ENCODE measurements at regions not wholly inside any gene's neighbourhood (a gene's known extent, or its start where the extent isn't known, plus 50 kb on each side); places are given as distances from the start of the nearest gene placed in this dataset.

DNA sequence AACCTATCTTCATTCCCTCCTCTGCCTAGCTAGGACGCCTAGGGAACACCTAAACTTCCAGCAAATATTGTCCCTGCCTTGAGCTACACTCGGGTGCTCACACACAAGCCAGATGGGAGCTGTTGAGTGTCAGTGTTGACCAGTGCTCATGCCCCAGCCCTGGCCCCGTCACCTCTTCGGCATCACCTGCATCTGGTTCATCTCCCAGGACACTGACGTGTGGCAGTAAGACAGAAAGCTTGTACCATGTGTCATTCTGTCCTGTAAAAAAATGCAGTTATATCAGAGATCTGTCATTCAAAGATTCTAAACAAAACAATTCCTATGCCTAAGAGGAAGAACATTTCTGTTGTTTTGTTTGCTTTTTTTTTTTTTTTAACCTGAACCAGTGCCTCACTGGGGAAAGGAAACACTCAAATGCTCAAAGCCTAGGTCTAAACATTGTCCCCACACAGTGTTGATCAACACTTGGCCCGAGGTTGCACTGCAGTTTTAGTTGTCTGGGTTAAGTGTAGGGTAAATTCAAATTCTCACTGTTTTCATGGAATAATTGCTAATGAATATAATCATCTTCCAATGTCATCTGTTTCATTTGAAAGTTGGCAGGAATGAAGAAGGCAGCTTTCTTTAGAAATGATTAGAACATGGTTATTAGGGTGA is 102.7 kb upstream of the SASH1 start:
- Histone ChIP-seq H3K27ac (ENCODE audit: low read depth, low read length) (no peak overlapping the region), H2AFZ (ENCODE audit: low read depth, low read length, poor library complexity, severe bottlenecking) (no peak overlapping the region), H3K9me2 (ENCODE audit: insufficient read depth) (no peaks in the 10 kb centered on the region), H3K4me1 (ENCODE audit: control insufficient read depth in 1 of 2, insufficient read depth in 2 of 2, low read length in 2 of 2) (no peaks in the 10 kb centered on the region), H3K9me3 (ENCODE audit: control insufficient read depth in 1 of 2, insufficient read depth in 1 of 2, low read depth in 1 of 2, low read length in 2 of 2) (no peaks in the 10 kb centered on the region), H4K20me1 (ENCODE audit: insufficient read depth) (no peaks in the 10 kb centered on the region), H3K4me2 (ENCODE audit: low read length) (no peak overlapping the region), H3K27me3 (ENCODE audit: insufficient read depth, low read length) (no peaks in the 10 kb centered on the region), H3K36me3 (ENCODE audit: control insufficient read depth in 1 of 2, insufficient read depth in 2 of 2, low read length in 2 of 2) (no peaks in the 10 kb centered on the region), H3K9ac (ENCODE audit: low read length) (no peak overlapping the region), H3K4me3 (replicated peaks in 1 of 2; ENCODE audit: low read depth in 1 of 2, low read length in 2 of 2) (no peak overlapping the region), H3K79me2 (ENCODE audit: insufficient read depth, low read length) (no peaks in the 10 kb centered on the region)
- TF ChIP-seq, protein P1, sequence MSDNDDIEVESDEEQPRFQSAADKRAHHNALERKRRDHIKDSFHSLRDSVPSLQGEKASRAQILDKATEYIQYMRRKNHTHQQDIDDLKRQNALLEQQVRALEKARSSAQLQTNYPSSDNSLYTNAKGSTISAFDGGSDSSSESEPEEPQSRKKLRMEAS (IDR thresholded peaks at IDR 0.05) = no peak
- TF ChIP-seq EGR1 (IDR thresholded peaks at IDR 0.05; ENCODE audit: low read depth) (no peak), SP1 (IDR thresholded peaks at IDR 0.05; ENCODE audit: low read depth) (no peak), SIN3A (IDR thresholded peaks at IDR 0.05; ENCODE audit: low read depth) (no peak), ZNF274 (IDR thresholded peaks at IDR 0.05; ENCODE audit: low read depth, low read length) (no peak), EZH2 (IDR thresholded peaks at IDR 0.05) (no peak), RAD21 (IDR thresholded peaks at IDR 0.05; ENCODE audit: low read depth) (no peak), POLR2A (IDR thresholded peaks at IDR 0.05; ENCODE audit: borderline replicate concordance, extremely low read depth, insufficient read depth, insufficient read length) (no peak), CBX3 (IDR thresholded peaks at IDR 0.05; ENCODE audit: low read depth) (no peak), ELF1 (IDR thresholded peaks at IDR 0.05; ENCODE audit: borderline replicate concordance, low read depth) (no peak), YY1 (IDR thresholded peaks at IDR 0.05; ENCODE audit: extremely low read depth, insufficient replicate concordance, low read depth, low read length) (no peak), ZFX (IDR thresholded peaks at IDR 0.05) (no peak), FOSL1 (IDR thresholded peaks at IDR 0.05; ENCODE audit: low read depth) (no peak)
- TF ChIP-seq, protein P2, sequence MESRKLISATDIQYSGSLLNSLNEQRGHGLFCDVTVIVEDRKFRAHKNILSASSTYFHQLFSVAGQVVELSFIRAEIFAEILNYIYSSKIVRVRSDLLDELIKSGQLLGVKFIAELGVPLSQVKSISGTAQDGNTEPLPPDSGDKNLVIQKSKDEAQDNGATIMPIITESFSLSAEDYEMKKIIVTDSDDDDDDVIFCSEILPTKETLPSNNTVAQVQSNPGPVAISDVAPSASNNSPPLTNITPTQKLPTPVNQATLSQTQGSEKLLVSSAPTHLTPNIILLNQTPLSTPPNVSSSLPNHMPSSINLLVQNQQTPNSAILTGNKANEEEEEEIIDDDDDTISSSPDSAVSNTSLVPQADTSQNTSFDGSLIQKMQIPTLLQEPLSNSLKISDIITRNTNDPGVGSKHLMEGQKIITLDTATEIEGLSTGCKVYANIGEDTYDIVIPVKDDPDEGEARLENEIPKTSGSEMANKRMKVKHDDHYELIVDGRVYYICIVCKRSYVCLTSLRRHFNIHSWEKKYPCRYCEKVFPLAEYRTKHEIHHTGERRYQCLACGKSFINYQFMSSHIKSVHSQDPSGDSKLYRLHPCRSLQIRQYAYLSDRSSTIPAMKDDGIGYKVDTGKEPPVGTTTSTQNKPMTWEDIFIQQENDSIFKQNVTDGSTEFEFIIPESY (IDR thresholded peaks at IDR 0.05; ENCODE audit: extremely low read depth, insufficient replicate concordance, low read length) = no peak
- TF ChIP-seq, protein P3, sequence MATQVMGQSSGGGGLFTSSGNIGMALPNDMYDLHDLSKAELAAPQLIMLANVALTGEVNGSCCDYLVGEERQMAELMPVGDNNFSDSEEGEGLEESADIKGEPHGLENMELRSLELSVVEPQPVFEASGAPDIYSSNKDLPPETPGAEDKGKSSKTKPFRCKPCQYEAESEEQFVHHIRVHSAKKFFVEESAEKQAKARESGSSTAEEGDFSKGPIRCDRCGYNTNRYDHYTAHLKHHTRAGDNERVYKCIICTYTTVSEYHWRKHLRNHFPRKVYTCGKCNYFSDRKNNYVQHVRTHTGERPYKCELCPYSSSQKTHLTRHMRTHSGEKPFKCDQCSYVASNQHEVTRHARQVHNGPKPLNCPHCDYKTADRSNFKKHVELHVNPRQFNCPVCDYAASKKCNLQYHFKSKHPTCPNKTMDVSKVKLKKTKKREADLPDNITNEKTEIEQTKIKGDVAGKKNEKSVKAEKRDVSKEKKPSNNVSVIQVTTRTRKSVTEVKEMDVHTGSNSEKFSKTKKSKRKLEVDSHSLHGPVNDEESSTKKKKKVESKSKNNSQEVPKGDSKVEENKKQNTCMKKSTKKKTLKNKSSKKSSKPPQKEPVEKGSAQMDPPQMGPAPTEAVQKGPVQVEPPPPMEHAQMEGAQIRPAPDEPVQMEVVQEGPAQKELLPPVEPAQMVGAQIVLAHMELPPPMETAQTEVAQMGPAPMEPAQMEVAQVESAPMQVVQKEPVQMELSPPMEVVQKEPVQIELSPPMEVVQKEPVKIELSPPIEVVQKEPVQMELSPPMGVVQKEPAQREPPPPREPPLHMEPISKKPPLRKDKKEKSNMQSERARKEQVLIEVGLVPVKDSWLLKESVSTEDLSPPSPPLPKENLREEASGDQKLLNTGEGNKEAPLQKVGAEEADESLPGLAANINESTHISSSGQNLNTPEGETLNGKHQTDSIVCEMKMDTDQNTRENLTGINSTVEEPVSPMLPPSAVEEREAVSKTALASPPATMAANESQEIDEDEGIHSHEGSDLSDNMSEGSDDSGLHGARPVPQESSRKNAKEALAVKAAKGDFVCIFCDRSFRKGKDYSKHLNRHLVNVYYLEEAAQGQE (IDR thresholded peaks at IDR 0.05; ENCODE audit: low read depth) = no peak
- TF ChIP-seq, protein P4, sequence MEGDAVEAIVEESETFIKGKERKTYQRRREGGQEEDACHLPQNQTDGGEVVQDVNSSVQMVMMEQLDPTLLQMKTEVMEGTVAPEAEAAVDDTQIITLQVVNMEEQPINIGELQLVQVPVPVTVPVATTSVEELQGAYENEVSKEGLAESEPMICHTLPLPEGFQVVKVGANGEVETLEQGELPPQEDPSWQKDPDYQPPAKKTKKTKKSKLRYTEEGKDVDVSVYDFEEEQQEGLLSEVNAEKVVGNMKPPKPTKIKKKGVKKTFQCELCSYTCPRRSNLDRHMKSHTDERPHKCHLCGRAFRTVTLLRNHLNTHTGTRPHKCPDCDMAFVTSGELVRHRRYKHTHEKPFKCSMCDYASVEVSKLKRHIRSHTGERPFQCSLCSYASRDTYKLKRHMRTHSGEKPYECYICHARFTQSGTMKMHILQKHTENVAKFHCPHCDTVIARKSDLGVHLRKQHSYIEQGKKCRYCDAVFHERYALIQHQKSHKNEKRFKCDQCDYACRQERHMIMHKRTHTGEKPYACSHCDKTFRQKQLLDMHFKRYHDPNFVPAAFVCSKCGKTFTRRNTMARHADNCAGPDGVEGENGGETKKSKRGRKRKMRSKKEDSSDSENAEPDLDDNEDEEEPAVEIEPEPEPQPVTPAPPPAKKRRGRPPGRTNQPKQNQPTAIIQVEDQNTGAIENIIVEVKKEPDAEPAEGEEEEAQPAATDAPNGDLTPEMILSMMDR (IDR thresholded peaks at IDR 0.05 in 2 of 3, conservative IDR thresholded peaks at IDR 0.05 in 1 of 3; ENCODE audit: borderline replicate concordance in 1 of 3, insufficient read depth in 1 of 3, low read depth in 2 of 3, low read length in 2 of 3) = no peak
- ChIA-PET RAD21 (ENCODE audit: low non-redundant PET in 1 of 2, low total read pairs in 2 of 2, uncharacterized antibody in 2 of 2, unreplicated experiment in 2 of 2) (no interaction called here), CTCF (interaction anchor here (0.7 kb wide), 1 partner anchor 110 kb away, joined by 3 read pairs; no protein-coding TSS in a partner anchor), POLR2A (no interaction called here)
- DNase-seq (ENCODE audit: low read depth, low spot score) (no peak), ATAC-seq (no peak)
- BruUV-seq (replicated peaks) = no TSS peak
- intact Hi-C loops (cut with micrococcal nuclease) = no loop called here
